Panc1 (cell line): ENCODE measurements at regions not wholly inside any gene's neighbourhood (a gene's known extent, or its start where the extent isn't known, plus 50 kb on each side); places are given as distances from the start of the nearest gene placed in this dataset.

Experiments used
- ATAC-seq: fragments of 200-7000 bp; cut with Tn5 transposase; 2 replicates; pipeline ENCODE4 v1.9.1; 2020; ENCODE audit warnings: mild to moderate bottlenecking, moderate library complexity
- BruUV-seq: library from RNA; stranded (reverse); fragments of 400-500 nt; replicated peaks from 2 replicates; lab custom pipeline; 2021; lab: Mats Ljungman, UMichigan
- CTCF ChIA-PET: fragments of 300-600 bp; sonication (Branson Sonifier 250); formaldehyde crosslinking; loops from one replicate; lab custom pipeline; 2022; ENCODE audit warnings: antibody characterized with exemption; lab: Charles Lee
- POLR2A ChIA-PET: fragments of 300-600 bp; sonication (Branson Sonifier 250); formaldehyde crosslinking; loops from one replicate; lab custom pipeline; 2022; ENCODE audit warnings: antibody characterized with exemption; lab: Charles Lee
- DNase-seq: peaks from one replicate; pipeline ENCODE4 v3.0.0-alpha.2; 2010; ENCODE audit warnings: low read depth, low spot score
- H3K27ac ChIP-seq: 2 replicates; pipeline ENCODE4 v1.5.1; 2011; ENCODE audit warnings: mild to moderate bottlenecking, low read length, inconsistent platforms
- H3K27me3 ChIP-seq: fragments of 200-500 bp; sonication (Bioruptor generic); 2 replicates; pipeline ENCODE4 v1.6.0; 2014; ENCODE audit warnings: low read length, inconsistent platforms; ENCODE audit not compliant: control insufficient read depth, insufficient read depth
- H3K36me3 ChIP-seq: fragments of 200-500 bp; sonication (Bioruptor generic); 2 replicates; pipeline ENCODE4 v1.5.1; 2014; ENCODE audit warnings: inconsistent platforms, mild to moderate bottlenecking, low read length, moderate library complexity; ENCODE audit not compliant: control insufficient read depth, insufficient read depth
- H3K4me1 ChIP-seq: 2 replicates; pipeline ENCODE4 v1.5.1; 2011; ENCODE audit warnings: inconsistent platforms, mild to moderate bottlenecking, low read length, moderate library complexity; ENCODE audit not compliant: control insufficient read depth, insufficient read depth
- H3K4me3 ChIP-seq, 2 experiments: 2 replicates each; pipeline ENCODE4 v1.5.1; 2011 to 2012; ENCODE audit warnings: low read depth in 2 of 2, low read length in 2 of 2, mild to moderate bottlenecking in 2 of 2, inconsistent platforms in 1 of 2, moderate library complexity in 1 of 2
- H3K9me3 ChIP-seq: fragments of 200-500 bp; sonication (Bioruptor generic); 2 replicates; pipeline ENCODE4 v1.5.1; 2014; ENCODE audit warnings: low read depth, mild to moderate bottlenecking, inconsistent platforms, low read length, moderate library complexity; ENCODE audit not compliant: control insufficient read depth, insufficient read depth
- POLR2AphosphoS5 ChIP-seq: IDR thresholded peaks from 2 replicates; pipeline ENCODE4 v1.6.1; 2012; ENCODE audit warnings: mild to moderate bottlenecking, low read depth, low read length, moderate library complexity
- REST ChIP-seq, 2 experiments: IDR thresholded peaks; 2 replicates each; pipeline ENCODE4 v1.6.1; 2011 to 2012; ENCODE audit warnings: low read depth in 2 of 2, control low read depth in 1 of 2, low read length in 1 of 2, mild to moderate bottlenecking in 1 of 2, moderate library complexity in 1 of 2; ENCODE audit not compliant: insufficient read depth in 1 of 2
- SIN3A ChIP-seq: IDR thresholded peaks from 2 replicates; pipeline ENCODE4 v1.6.1; 2012; ENCODE audit warnings: low read depth, mild to moderate bottlenecking, low read length, moderate library complexity, borderline replicate concordance; ENCODE audit not compliant: insufficient read depth
- TCF7L2 ChIP-seq: IDR thresholded peaks from 2 replicates; pipeline ENCODE4 v1.6.1; 2011; ENCODE audit warnings: mild to moderate bottlenecking, low read depth, low read length, inconsistent platforms
- in situ Hi-C: cut with HindIII; loops from 2 replicates; pipeline ENCODE4 v1.10.0; 2016; ENCODE audit warnings: low sequenced_read_pairs, low pct_unique_long_range_greater_than_20kb
- intact Hi-C: fragments of 100-400 bp; cut with micrococcal nuclease; formaldehyde crosslinking; loops from one replicate; pipeline ENCODE4 v1.10.0; 2022; ENCODE audit not compliant: unreplicated experiment

- CTCF ChIA-PET: no interaction called here
- H3K9me3 ChIP-seq: no peaks in the 10 kb centered on the region
- TF ChIP-seq REST (IDR thresholded peaks at IDR 0.05; ENCODE audit: insufficient read depth in 1 of 2, low read depth in 2 of 2, low read length in 1 of 2): no peak
- no peaks in the 10 kb centered on the region for H3K36me3 ChIP-seq
- ATAC-seq (no peak), DNase-seq (no peak)
- H3K4me3 ChIP-seq: no peak overlapping the region
- in situ Hi-C loops (no loop called here), intact Hi-C loops (no loop called here)
- POLR2A ChIA-PET: no interaction called here
- no peaks in the 10 kb centered on the region for H3K4me1 ChIP-seq
- BruUV-seq: no TSS peak
- H3K27ac ChIP-seq: no peak overlapping the region
- no peaks in the 10 kb centered on the region for H3K27me3 ChIP-seq
Measured at GRCh38 chr7:113414401-113415035, 296.2 kb upstream of the SMIM30 start.

GRCh38 chr7:113412410-113412809 is 294.1 kb upstream of the SMIM30 start:
- H3K4me1 ChIP-seq: no peaks in the 10 kb centered on the region
- H3K36me3 ChIP-seq: no peaks in the 10 kb centered on the region
- intact Hi-C loops (no loop called here), in situ Hi-C loops (no loop called here)
- DNase-seq (no peak), ATAC-seq (no peak)
- H3K4me3 ChIP-seq: no peak overlapping the region
- no peaks in the 10 kb centered on the region for H3K9me3 ChIP-seq
- ChIA-PET POLR2A (no interaction called here), CTCF (no interaction called here)
- BruUV-seq: no TSS peak
- no peak overlapping the region for H3K27ac ChIP-seq
- no peaks in the 10 kb centered on the region for H3K27me3 ChIP-seq
- no peak for TF ChIP-seq POLR2AphosphoS5
- no peak for TF ChIP-seq REST (IDR thresholded peaks at IDR 0.05; ENCODE audit: insufficient read depth in 1 of 2, low read depth in 2 of 2, low read length in 1 of 2)
- TF ChIP-seq SIN3A: no peak
- TF ChIP-seq TCF7L2: no peak

DNA sequence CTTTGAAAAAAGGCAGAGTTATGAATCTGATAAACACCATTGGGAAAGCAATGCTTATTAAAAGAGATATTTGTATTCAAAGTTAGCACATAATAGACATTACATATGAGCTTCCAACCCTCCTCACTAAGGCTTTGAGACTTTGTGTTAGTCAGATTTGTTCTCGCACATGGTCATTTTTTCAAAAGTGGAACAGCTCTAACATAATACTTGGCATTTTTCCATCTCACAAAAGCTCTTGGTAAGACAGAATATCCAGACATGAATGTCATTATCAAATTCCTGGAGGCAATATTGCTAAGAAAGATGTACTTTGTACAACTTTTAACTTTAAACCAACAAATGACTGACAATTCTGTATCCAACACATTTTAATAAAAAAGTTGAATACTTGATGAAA is 292.4 kb upstream of the SMIM30 start:
- H3K27ac ChIP-seq: no peak overlapping the region
- CTCF ChIA-PET: no interaction called here
- no peaks in the 10 kb centered on the region for H3K4me1 ChIP-seq
- no peaks in the 10 kb centered on the region for H3K27me3 ChIP-seq
- BruUV-seq: no TSS peak
- no peak for TF ChIP-seq TCF7L2
- no peak for TF ChIP-seq SIN3A
- no peak for TF ChIP-seq POLR2AphosphoS5
- no peaks in the 10 kb centered on the region for H3K9me3 ChIP-seq
- POLR2A ChIA-PET: no interaction called here
- intact Hi-C loops (no loop called here), in situ Hi-C loops (no loop called here)
- ATAC-seq: no peak
- DNase-seq: no peak
- no peak overlapping the region for H3K4me3 ChIP-seq
- no peaks in the 10 kb centered on the region for H3K36me3 ChIP-seq
